Gastrocnemius medialis (tissue), 4 donors: ENCODE measurements at regions not wholly inside any gene's neighbourhood (a gene's known extent, or its start where the extent isn't known, plus 50 kb on each side); places are given as distances from the start of the nearest gene placed in this dataset.

Experiments
- CTCF ChIP-seq, 5 experiments: fragments of 450-650 bp in 3 of 5; fragments of 200-600 bp in 2 of 5; sonication (generic) in 2 of 5; IDR thresholded peaks in 4 of 5; conservative IDR thresholded peaks in 1 of 5; 1 replicate in 4 of 5; 2 replicates in 1 of 5; pipeline ENCODE4 v1.5.1; 2016 to 2019; ENCODE audit warnings: antibody characterized with exemption in 5 of 5, mild to moderate bottlenecking in 3 of 5, moderate library complexity in 3 of 5
- POLR2A ChIP-seq, 2 donors: fragments of 450-650 bp; IDR thresholded peaks; one replicate each; pipeline ENCODE4 v1.6.1; 2017; ENCODE audit warnings: antibody characterized with exemption in 2 of 2, mild to moderate bottlenecking in 2 of 2, moderate library complexity in 2 of 2

- TF ChIP-seq CTCF (IDR thresholded peaks at IDR 0.05 in 4 of 5, conservative IDR thresholded peaks at IDR 0.05 in 1 of 5) (no peak), POLR2A (IDR thresholded peaks at IDR 0.05) (no peak)
These were observed 126.3 kb upstream of the ASTN2 start for GRCh38 chr9:117541181-117541580.
